KMS-11 (cell line): ENCODE measurements at regions not wholly inside any gene's neighbourhood (a gene's known extent, or its start where the extent isn't known, plus 50 kb on each side); places are given as distances from the start of the nearest gene placed in this dataset.

ENCODE experiments used
- H2AFZ ChIP-seq: fragments of 200-600 bp; sonication (generic); 2 replicates; pipeline ENCODE4 v1.6.1; 2016; ENCODE audit warnings: antibody characterized with exemption, mixed run types, low read depth
- H3K27ac ChIP-seq: fragments of 200-600 bp; sonication (generic); 2 replicates; pipeline ENCODE4 v1.6.1; 2016; ENCODE audit warnings: mild to moderate bottlenecking, mixed run types
- H3K27me3 ChIP-seq: fragments of 200-600 bp; sonication (generic); 2 replicates; pipeline ENCODE4 v1.6.1; 2017; ENCODE audit warnings: mild to moderate bottlenecking, low read depth, mixed run types, moderate library complexity; ENCODE audit not compliant: insufficient read depth
- H3K36me3 ChIP-seq: fragments of 200-600 bp; sonication (generic); 2 replicates; pipeline ENCODE4 v1.6.1; 2017; ENCODE audit warnings: mild to moderate bottlenecking, mixed run types; ENCODE audit not compliant: insufficient read depth
- H3K4me1 ChIP-seq: fragments of 200-600 bp; sonication (generic); 2 replicates; pipeline ENCODE4 v1.6.1; 2016; ENCODE audit warnings: mild to moderate bottlenecking, low read depth, mixed run types; ENCODE audit not compliant: poor library complexity, severe bottlenecking
- H3K4me2 ChIP-seq: fragments of 200-600 bp; sonication (generic); 2 replicates; pipeline ENCODE4 v1.7.0; 2016; ENCODE audit warnings: mild to moderate bottlenecking, mixed run types
- H3K4me3 ChIP-seq: fragments of 200-600 bp; sonication (generic); IDR thresholded peaks from 2 replicates; pipeline ENCODE4 v1.6.1; 2017; ENCODE audit warnings: low read depth, low read length, mixed read lengths; ENCODE audit not compliant: insufficient read depth
- H3K79me2 ChIP-seq: fragments of 200-600 bp; sonication (generic); 2 replicates; pipeline ENCODE4 v1.6.1; 2016; ENCODE audit warnings: low read depth, mixed run types; ENCODE audit not compliant: insufficient read depth
- H3K9ac ChIP-seq: fragments of 200-600 bp; sonication (generic); 2 replicates; pipeline ENCODE4 v1.6.1; 2016; ENCODE audit warnings: mild to moderate bottlenecking, mixed run types
- H4K20me1 ChIP-seq: fragments of 200-600 bp; sonication (generic); 2 replicates; pipeline ENCODE4 v1.6.1; 2016; ENCODE audit warnings: mild to moderate bottlenecking, mixed run types; ENCODE audit not compliant: insufficient read depth
- TF ChIP-seq, protein P1 (sequence below): fragments of 200-600 bp; sonication (generic); conservative IDR thresholded peaks from 2 replicates; pipeline ENCODE4 v1.6.1; 2017; ENCODE audit warnings: low read depth, mild to moderate bottlenecking, antibody characterized with exemption, low read length, moderate library complexity, mixed read lengths

DNA sequence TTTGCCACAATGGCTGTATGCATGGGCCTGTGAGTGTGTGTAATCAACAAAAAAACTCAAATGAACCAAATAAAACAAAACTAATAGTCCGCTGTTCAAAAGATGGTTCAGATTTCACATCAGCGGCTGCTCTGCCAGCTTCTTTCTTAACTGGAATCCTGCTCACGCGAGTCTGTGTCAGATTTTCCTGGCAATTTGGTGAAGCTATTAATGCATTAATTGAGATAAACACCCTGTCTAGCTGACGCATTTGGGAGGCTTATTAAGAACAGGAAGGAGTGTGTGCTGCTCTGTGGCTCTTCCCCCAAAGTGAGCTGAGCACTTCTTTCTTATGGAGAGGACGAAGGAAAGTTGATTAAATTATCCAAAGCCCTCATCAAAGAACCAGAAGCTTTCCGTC, 336.6 kb upstream of the MKI67 start:
- TF ChIP-seq, protein P1, sequence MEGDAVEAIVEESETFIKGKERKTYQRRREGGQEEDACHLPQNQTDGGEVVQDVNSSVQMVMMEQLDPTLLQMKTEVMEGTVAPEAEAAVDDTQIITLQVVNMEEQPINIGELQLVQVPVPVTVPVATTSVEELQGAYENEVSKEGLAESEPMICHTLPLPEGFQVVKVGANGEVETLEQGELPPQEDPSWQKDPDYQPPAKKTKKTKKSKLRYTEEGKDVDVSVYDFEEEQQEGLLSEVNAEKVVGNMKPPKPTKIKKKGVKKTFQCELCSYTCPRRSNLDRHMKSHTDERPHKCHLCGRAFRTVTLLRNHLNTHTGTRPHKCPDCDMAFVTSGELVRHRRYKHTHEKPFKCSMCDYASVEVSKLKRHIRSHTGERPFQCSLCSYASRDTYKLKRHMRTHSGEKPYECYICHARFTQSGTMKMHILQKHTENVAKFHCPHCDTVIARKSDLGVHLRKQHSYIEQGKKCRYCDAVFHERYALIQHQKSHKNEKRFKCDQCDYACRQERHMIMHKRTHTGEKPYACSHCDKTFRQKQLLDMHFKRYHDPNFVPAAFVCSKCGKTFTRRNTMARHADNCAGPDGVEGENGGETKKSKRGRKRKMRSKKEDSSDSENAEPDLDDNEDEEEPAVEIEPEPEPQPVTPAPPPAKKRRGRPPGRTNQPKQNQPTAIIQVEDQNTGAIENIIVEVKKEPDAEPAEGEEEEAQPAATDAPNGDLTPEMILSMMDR = no peak
- no peaks in the 10 kb centered on the region for H3K27me3 ChIP-seq
- H3K27ac ChIP-seq = no peak overlapping the region
- H3K36me3 ChIP-seq = no peaks in the 10 kb centered on the region
- H3K4me2 ChIP-seq = no peak overlapping the region
- H3K4me3 ChIP-seq = no peak overlapping the region
- H4K20me1 ChIP-seq = no peaks in the 10 kb centered on the region
- H3K4me1 ChIP-seq = no peaks in the 10 kb centered on the region
- H3K9ac ChIP-seq = no peak overlapping the region
- H3K79me2 ChIP-seq = no peaks in the 10 kb centered on the region
- H2AFZ ChIP-seq = no peak overlapping the region

DNA sequence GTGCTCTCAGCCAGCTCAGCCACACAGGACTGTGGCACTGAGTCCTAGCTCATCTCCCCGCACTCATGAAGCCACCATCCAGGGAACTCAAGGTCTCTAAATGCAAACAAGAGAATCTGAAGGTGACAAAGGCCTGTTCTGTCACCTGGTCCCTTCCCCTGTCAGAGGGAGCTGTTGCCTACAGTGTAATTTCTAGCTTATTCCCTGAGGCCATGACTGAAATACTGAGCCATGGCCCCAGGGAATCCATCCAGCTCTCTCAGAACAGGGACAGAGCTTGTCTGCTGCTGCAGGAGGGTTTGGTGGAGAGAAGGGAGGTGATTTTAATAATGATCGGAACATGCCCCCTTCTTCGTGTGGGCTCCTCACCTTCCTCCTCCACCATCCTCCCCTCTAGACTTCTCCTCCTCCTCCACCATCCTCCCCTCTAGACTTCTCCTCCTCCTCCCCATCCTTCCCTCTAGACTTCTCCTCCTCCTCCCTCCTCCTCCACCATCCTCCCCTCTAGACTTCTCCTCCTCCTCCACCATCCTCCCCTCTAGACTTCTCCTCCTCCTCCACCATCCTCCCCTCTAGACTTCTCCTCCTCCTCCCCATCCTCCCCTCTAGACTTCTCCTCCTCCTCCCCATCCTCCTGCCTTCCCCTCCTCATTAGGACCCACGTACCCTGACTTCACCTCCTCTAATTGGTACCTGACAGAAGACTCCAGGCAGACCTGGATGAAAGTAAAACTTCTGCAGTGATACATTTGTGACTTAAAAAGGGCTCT, 338.0 kb upstream of the MKI67 start:
- Histone ChIP-seq H3K36me3 (no peaks in the 10 kb centered on the region), H3K27ac (no peak overlapping the region), H3K79me2 (no peaks in the 10 kb centered on the region), H3K4me1 (no peaks in the 10 kb centered on the region), H3K9ac (no peak overlapping the region), H3K4me2 (no peak overlapping the region), H2AFZ (no peak overlapping the region), H3K27me3 (no peaks in the 10 kb centered on the region), H4K20me1 (no peaks in the 10 kb centered on the region), H3K4me3 (no peak overlapping the region)
- TF ChIP-seq, protein P1 = no peak

DNA sequence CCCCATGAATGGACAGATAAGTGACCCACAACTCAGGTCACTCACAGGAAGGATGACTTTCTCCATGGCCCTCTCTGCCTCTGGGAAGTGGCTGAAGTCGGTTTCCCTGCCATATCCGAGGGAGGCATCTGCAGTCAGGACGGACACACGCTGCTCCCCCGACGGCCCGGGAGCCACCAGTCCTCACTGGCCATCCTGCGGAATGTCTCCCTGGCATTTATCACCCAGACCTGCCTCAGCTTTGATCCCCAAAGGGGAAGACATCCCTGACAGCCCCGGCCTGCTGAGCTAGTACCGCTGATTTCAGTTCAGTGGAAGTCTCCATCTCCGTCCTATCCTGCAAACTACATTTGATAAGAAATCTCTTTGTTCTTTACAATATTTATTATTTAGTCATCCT, 339.5 kb upstream of the MKI67 start:
- Histone ChIP-seq H3K4me2 (no peak overlapping the region), H3K9ac (no peak overlapping the region), H4K20me1 (no peaks in the 10 kb centered on the region), H3K36me3 (no peaks in the 10 kb centered on the region), H3K4me1 (no peaks in the 10 kb centered on the region), H3K27me3 (no peaks in the 10 kb centered on the region), H3K4me3 (no peak overlapping the region), H2AFZ (no peak overlapping the region), H3K27ac (no peak overlapping the region), H3K79me2 (no peaks in the 10 kb centered on the region)
- TF ChIP-seq, protein P1 = no peak

DNA sequence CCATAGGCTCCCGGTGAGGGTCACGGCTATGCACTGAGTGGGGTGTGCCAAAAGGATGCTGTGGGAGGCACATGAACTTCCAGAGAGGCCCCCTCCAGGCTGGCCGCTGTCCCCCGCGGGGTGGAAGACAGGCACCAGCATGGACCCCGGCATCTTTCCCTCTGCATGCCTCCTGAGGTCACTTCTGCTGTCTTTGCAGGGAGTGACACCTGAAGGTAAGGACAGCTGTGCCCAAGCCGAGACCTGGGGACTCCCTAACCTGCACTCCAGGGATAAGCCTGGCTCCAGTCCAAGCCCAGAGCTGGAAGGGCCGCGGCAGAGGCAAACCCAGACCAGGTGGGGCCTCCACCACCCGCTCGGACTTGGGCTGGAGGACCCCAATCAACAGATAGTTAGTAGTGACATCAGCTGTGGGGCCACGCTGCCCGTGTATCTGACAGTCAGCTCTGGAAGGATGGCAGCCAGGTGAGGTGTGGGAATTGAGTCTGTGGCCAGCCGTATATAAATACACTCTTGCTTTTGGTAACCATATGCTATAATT, 340.7 kb upstream of the MKI67 start:
- Histone ChIP-seq H3K36me3 (no peaks in the 10 kb centered on the region), H4K20me1 (no peaks in the 10 kb centered on the region), H2AFZ (no peak overlapping the region), H3K27me3 (no peaks in the 10 kb centered on the region), H3K27ac (no peak overlapping the region), H3K79me2 (no peaks in the 10 kb centered on the region), H3K9ac (no peak overlapping the region), H3K4me3 (no peak overlapping the region), H3K4me1 (no peaks in the 10 kb centered on the region), H3K4me2 (no peak overlapping the region)
- TF ChIP-seq, protein P1 = no peak
